ENCODE measurements at regions not wholly inside any gene's neighbourhood (a gene's known extent, or its start where the extent isn't known, plus 50 kb on each side); places are given as distances from the start of the nearest gene placed in this dataset.

DNA sequence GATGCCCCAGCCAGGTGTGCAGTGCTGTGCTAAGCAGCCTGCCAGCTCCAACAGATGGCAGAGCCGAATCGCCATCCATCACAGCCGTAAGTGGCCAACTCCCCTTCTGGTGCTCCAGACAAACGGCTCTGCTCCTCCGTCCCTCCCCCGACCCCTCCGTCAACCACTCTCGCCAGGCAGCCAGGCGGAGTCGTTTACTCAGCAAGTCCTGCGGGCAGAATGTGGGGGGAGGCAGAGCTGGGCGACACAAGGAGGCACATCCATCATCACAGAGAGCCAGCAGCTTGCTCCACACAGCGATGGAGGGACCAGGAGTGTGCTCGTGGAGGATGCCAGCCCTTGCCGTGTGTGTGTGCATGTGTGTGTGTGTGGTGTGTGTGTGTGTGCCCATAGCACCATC, 206.6 kb upstream of the GRIK3 start:
- no peak for ATAC-seq
- no peak for DNase-seq
- intact Hi-C loops (cut with DNase I, micrococcal nuclease): no loop called here
- no peak overlapping the region for H3K4me3 ChIP-seq
- no peaks in the 10 kb centered on the region for H3K9me3 ChIP-seq
- H3K36me3 ChIP-seq (ENCODE audit: low read depth): no peaks in the 10 kb centered on the region
- TF ChIP-seq, protein P1, sequence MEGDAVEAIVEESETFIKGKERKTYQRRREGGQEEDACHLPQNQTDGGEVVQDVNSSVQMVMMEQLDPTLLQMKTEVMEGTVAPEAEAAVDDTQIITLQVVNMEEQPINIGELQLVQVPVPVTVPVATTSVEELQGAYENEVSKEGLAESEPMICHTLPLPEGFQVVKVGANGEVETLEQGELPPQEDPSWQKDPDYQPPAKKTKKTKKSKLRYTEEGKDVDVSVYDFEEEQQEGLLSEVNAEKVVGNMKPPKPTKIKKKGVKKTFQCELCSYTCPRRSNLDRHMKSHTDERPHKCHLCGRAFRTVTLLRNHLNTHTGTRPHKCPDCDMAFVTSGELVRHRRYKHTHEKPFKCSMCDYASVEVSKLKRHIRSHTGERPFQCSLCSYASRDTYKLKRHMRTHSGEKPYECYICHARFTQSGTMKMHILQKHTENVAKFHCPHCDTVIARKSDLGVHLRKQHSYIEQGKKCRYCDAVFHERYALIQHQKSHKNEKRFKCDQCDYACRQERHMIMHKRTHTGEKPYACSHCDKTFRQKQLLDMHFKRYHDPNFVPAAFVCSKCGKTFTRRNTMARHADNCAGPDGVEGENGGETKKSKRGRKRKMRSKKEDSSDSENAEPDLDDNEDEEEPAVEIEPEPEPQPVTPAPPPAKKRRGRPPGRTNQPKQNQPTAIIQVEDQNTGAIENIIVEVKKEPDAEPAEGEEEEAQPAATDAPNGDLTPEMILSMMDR (IDR thresholded peaks at IDR 0.05): no peak
- H3K4me1 ChIP-seq (ENCODE audit: low read depth): no peaks in the 10 kb centered on the region

- TF ChIP-seq, protein P1 (IDR thresholded peaks at IDR 0.05): no peak
- H3K4me3 ChIP-seq: no peak overlapping the region
- ATAC-seq (no peak), DNase-seq (no peak)
- H3K9me3 ChIP-seq: no peaks in the 10 kb centered on the region
- no peaks in the 10 kb centered on the region for H3K36me3 ChIP-seq (ENCODE audit: low read depth)
- no peaks in the 10 kb centered on the region for H3K4me1 ChIP-seq (ENCODE audit: low read depth)
- intact Hi-C loops (cut with DNase I, micrococcal nuclease): no loop called here
Observed at GRCh38 chr1:37242501-37242900, 208.2 kb upstream of the GRIK3 start.

GRCh38 chr1:37243368-37244082, 209.2 kb upstream of the GRIK3 start:
- Histone ChIP-seq H3K9me3 (no peaks in the 10 kb centered on the region), H3K36me3 (ENCODE audit: low read depth) (no peaks in the 10 kb centered on the region), H3K4me1 (ENCODE audit: low read depth) (no peaks in the 10 kb centered on the region), H3K4me3 (no peak overlapping the region)
- DNase-seq (no peak), ATAC-seq (no peak)
- intact Hi-C loops (cut with DNase I, micrococcal nuclease): no loop called here
- TF ChIP-seq, protein P1 (IDR thresholded peaks at IDR 0.05): no peak

DNA sequence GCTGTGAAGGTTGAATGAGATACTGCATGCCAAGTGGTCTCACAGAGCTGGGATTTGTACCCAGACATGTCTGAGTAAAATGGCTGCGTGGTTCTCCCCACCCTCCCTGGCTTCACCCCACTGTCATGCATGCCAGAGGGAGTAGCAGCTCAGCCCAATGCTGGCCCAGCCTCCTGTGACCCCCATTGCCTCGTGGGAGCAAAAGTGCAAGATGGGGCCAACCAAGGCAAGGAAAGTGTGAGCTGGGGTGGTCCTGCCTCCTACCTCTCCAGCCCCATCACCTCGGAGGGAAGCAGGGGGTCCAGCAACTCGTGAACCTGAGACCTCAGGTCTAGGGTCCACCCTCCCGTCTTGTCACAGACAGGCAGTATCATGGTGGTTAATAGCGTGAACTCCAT, 209.8 kb upstream of the GRIK3 start:
- ATAC-seq (no peak), DNase-seq (no peak)
- Histone ChIP-seq H3K9me3 (no peaks in the 10 kb centered on the region), H3K4me1 (ENCODE audit: low read depth) (no peaks in the 10 kb centered on the region), H3K36me3 (ENCODE audit: low read depth) (no peaks in the 10 kb centered on the region), H3K4me3 (no peak overlapping the region)
- TF ChIP-seq, protein P1 (IDR thresholded peaks at IDR 0.05): no peak
- intact Hi-C loops (cut with DNase I, micrococcal nuclease): no loop called here

GRCh38 chr1:37244815-37245214, 210.5 kb upstream of the GRIK3 start:
- DNase-seq: no peak
- no peaks in the 10 kb centered on the region for H3K36me3 ChIP-seq (ENCODE audit: low read depth)
- H3K4me3 ChIP-seq: no peak overlapping the region
- no peaks in the 10 kb centered on the region for H3K4me1 ChIP-seq (ENCODE audit: low read depth)
- TF ChIP-seq, protein P1 (IDR thresholded peaks at IDR 0.05): no peak
- no peak for ATAC-seq
- intact Hi-C loops (cut with DNase I, micrococcal nuclease): no loop called here
- H3K9me3 ChIP-seq: no peaks in the 10 kb centered on the region

DNA sequence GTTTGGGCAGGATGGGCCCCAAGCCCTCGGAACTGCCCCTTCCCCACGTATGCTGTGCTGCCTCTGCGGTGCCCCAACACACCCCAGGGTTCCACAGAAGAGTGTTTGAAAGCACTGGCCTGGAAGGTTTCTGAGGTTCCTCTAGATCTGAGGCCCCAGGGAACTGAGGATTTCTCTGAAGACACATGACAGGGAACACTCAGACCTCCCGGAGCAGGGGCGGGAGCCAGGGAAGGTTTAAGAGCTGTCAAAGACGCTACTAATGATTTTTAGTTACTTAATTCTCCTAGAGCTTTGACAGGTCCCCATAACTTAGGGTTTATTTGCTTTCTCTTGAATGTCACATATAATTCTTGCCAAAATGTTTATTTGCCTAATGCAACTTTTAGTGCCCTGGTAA, 212.3 kb upstream of the GRIK3 start:
- intact Hi-C loops (cut with DNase I, micrococcal nuclease): no loop called here
- Histone ChIP-seq H3K4me3 (no peak overlapping the region), H3K4me1 (ENCODE audit: low read depth) (no peaks in the 10 kb centered on the region), H3K9me3 (no peaks in the 10 kb centered on the region), H3K36me3 (ENCODE audit: low read depth) (no peaks in the 10 kb centered on the region)
- DNase-seq: no peak
- TF ChIP-seq, protein P1 (IDR thresholded peaks at IDR 0.05): no peak
- no peak for ATAC-seq

Measured in mucosa of descending colon (tissue), 3 donors.